Breast epithelium (tissue), 3 donors: ENCODE measurements at regions not wholly inside any gene's neighbourhood (a gene's known extent, or its start where the extent isn't known, plus 50 kb on each side); places are given as distances from the start of the nearest gene placed in this dataset.

Source experiments
- POLR2A ChIP-seq: fragments of 450-650 bp; IDR thresholded peaks from one replicate; pipeline ENCODE4 v1.6.1; 2016; ENCODE audit warnings: antibody characterized with exemption, mild to moderate bottlenecking, moderate library complexity
- POLR2AphosphoS5 ChIP-seq, 3 donors: sonication (generic); formaldehyde crosslinking; IDR thresholded peaks; one replicate each; pipeline ENCODE4 v1.6.1; 2017; ENCODE audit warnings: antibody characterized with exemption in 3 of 3
- TF ChIP-seq, protein P1 (sequence below), 3 donors: fragments of 450-650 bp; IDR thresholded peaks; one replicate each; pipeline ENCODE4 v1.5.1; 2016 to 2017; ENCODE audit warnings: antibody characterized with exemption in 3 of 3, mild to moderate bottlenecking in 3 of 3, moderate library complexity in 3 of 3

DNA sequence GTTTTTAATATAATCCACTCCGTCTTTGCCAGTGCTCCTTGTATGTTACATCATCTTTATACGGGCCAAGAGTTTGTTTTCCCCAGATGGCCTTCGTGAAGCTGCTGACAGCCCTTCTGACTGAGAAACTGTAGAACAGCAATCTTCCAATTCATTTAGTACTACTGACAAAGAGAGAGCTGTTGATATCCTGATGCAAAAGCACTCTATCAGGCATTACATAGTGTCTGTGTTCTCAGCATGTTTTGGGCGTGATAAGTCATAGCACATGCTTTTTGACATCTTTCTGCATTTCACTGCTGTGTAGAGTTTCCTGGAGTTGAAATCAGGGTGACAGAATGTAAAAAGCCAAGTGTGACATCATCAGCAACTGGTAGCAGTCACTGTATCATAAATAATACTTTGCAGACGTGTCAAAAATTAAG, 746.3 kb upstream of the FAM241A start:
- TF ChIP-seq POLR2A = no peak
- TF ChIP-seq, protein P1, sequence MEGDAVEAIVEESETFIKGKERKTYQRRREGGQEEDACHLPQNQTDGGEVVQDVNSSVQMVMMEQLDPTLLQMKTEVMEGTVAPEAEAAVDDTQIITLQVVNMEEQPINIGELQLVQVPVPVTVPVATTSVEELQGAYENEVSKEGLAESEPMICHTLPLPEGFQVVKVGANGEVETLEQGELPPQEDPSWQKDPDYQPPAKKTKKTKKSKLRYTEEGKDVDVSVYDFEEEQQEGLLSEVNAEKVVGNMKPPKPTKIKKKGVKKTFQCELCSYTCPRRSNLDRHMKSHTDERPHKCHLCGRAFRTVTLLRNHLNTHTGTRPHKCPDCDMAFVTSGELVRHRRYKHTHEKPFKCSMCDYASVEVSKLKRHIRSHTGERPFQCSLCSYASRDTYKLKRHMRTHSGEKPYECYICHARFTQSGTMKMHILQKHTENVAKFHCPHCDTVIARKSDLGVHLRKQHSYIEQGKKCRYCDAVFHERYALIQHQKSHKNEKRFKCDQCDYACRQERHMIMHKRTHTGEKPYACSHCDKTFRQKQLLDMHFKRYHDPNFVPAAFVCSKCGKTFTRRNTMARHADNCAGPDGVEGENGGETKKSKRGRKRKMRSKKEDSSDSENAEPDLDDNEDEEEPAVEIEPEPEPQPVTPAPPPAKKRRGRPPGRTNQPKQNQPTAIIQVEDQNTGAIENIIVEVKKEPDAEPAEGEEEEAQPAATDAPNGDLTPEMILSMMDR (IDR thresholded peaks at IDR 0.05) = no peak
- TF ChIP-seq POLR2AphosphoS5 (IDR thresholded peaks at IDR 0.05) = no peak
